K562 (cell line): ENCODE measurements at regions not wholly inside any gene's neighbourhood (a gene's known extent, or its start where the extent isn't known, plus 50 kb on each side); places are given as distances from the start of the nearest gene placed in this dataset.

Source experiments
- ATAC-seq: fragments of 200-7000 bp; cut with Tn5 transposase; 3 replicates; pipeline ENCODE4 v1.9.1; 2020; ENCODE audit warnings: moderate library complexity
- BruUV-seq: library from RNA; stranded (reverse); fragments of 400-500 nt; replicated peaks from 2 replicates; lab custom pipeline; 2021; lab: Mats Ljungman, UMichigan
- CTCF ChIA-PET: fragments of 300-600 bp; formaldehyde crosslinking; extraction: SDS; loops from one replicate; lab custom pipeline; 2021; ENCODE audit warnings: low intra/inter-chr PET ratio; lab: Yijun Ruan, JAX
- POLR2A ChIA-PET: fragments of 300-600, 350-650 bp; sonication (Branson Sonifier 250); formaldehyde crosslinking; extraction: SDS; loops from one replicate; lab custom pipeline; 2021; ENCODE audit warnings: antibody characterized with exemption, inconsistent platforms; lab: Yijun Ruan, JAX
- DNase-seq, 4 experiments: peaks; one replicate each; pipeline versions ENCODE4 v3.0.0 to v3.0.0-alpha.2; 2011 to 2018; ENCODE audit warnings: low spot score in 3 of 4, mixed read lengths in 3 of 4; ENCODE audit errors: extremely low read depth in 1 of 4
- FAIRE-seq: peaks from 2 replicates; lab custom pipeline; 2011; peaks lifted over from hg19 to GRCh38; lab: Jason Lieb, UNC
- H2AFZ ChIP-seq: 2 replicates; pipeline ENCODE4 v1.6.0; 2011; ENCODE audit warnings: low read depth, low read length, control low read depth, inconsistent platforms
- H3K27ac ChIP-seq: fragments of 200-600 bp; 3 replicates; pipeline ENCODE4 v1.8.0; 2011; ENCODE audit warnings: low read depth, mild to moderate bottlenecking, control low read depth, inconsistent platforms, low read length, moderate library complexity, mixed read lengths; ENCODE audit errors: extremely low read depth
- H3K27me3 ChIP-seq, 2 experiments: fragments of 300-600 bp in 1 of 2; 2 replicates in 1 of 2; 3 replicates in 1 of 2; pipeline versions ENCODE4 v1.6.0 to v1.8.0; 2011; ENCODE audit warnings: inconsistent platforms in 2 of 2, low read length in 2 of 2, mild to moderate bottlenecking in 1 of 2, mixed read lengths in 1 of 2, moderate library complexity in 1 of 2; ENCODE audit not compliant: control insufficient read depth in 2 of 2, insufficient read depth in 2 of 2
- H3K36me3 ChIP-seq: fragments of 300-600 bp; 3 replicates; pipeline ENCODE4 v1.8.0; 2011; ENCODE audit warnings: mild to moderate bottlenecking, low read length, inconsistent platforms; ENCODE audit not compliant: control insufficient read depth, insufficient read depth
- H3K4me1 ChIP-seq, 2 experiments: fragments of 200-600 bp in 1 of 2; replicated peaks in 1 of 2; 2 replicates in 1 of 2; 3 replicates in 1 of 2; pipeline versions ENCODE4 v1.5.1 to v1.8.0; 2011; ENCODE audit warnings: inconsistent platforms in 2 of 2, low read length in 2 of 2, mild to moderate bottlenecking in 1 of 2, mixed read lengths in 1 of 2, moderate library complexity in 1 of 2; ENCODE audit not compliant: control insufficient read depth in 2 of 2, insufficient read depth in 2 of 2
- H3K4me2 ChIP-seq: 2 replicates; pipeline ENCODE4 v1.6.1; 2011; ENCODE audit warnings: low read length, control low read depth, inconsistent platforms, mixed read lengths; ENCODE audit not compliant: insufficient read depth
- H3K4me3 ChIP-seq: fragments of 200-600 bp; sonication (generic), shearing (Covaris generic); 2 replicates; pipeline ENCODE4 v1.5.1; 2016; ENCODE audit warnings: control low read depth, inconsistent platforms
- H3K79me2 ChIP-seq: fragments of 200-600 bp; 3 replicates; pipeline ENCODE4 v1.8.0; 2011; ENCODE audit warnings: low read length, inconsistent platforms; ENCODE audit not compliant: control insufficient read depth, insufficient read depth
- H3K9ac ChIP-seq, 2 experiments: 2 replicates each; pipeline versions ENCODE4 v1.6.0 to v1.6.1; 2011; ENCODE audit warnings: low read depth in 2 of 2, low read length in 2 of 2, control low read depth in 1 of 2, inconsistent platforms in 1 of 2, mild to moderate bottlenecking in 1 of 2, mixed read lengths in 1 of 2; ENCODE audit not compliant: insufficient read depth in 1 of 2
- H3K9me1 ChIP-seq: one replicate; pipeline ENCODE4 v1.6.0; 2011; ENCODE audit warnings: inconsistent platforms, mild to moderate bottlenecking, low read length, moderate library complexity; ENCODE audit not compliant: control insufficient read depth, insufficient read depth
- H3K9me3 ChIP-seq: replicated peaks from 2 replicates; pipeline ENCODE4 v1.5.1; 2011; ENCODE audit warnings: low read depth, low read length, inconsistent platforms; ENCODE audit not compliant: control insufficient read depth, insufficient read depth
- H4K20me1 ChIP-seq: replicated peaks from 2 replicates; pipeline ENCODE4 v1.6.1; 2011; ENCODE audit warnings: low read length, inconsistent platforms, mixed read lengths; ENCODE audit not compliant: control insufficient read depth, insufficient read depth
- FOXK2 ChIP-seq, 2 experiments: fragments of 450-650 bp; IDR thresholded peaks in 1 of 2; conservative IDR thresholded peaks in 1 of 2; 2 replicates each; pipeline ENCODE4 v1.6.1; 2016; ENCODE audit warnings: low read depth in 2 of 2, mild to moderate bottlenecking in 1 of 2
- GABPA ChIP-seq: fragments of 200-800 bp; sonication (Bioruptor generic); conservative IDR thresholded peaks from 2 replicates; pipeline ENCODE4 v1.6.1; 2016; ENCODE audit warnings: low read depth, missing genetic modification characterization, missing compliant biosample characterization
- HEY1 ChIP-seq: fragments of 250-450 bp; sonication (Bioruptor Pico); IDR thresholded peaks from 2 replicates; pipeline ENCODE4 v1.5.0; 2020; ENCODE audit warnings: mild to moderate bottlenecking, moderate library complexity, borderline replicate concordance
- KDM2B ChIP-seq: fragments of 250-450 bp; sonication (Bioruptor Pico); IDR thresholded peaks from 2 replicates; pipeline ENCODE4 v1.8.0; 2021; ENCODE audit warnings: mild to moderate bottlenecking, moderate library complexity
- LARP7 ChIP-seq: fragments of 450-650 bp; IDR thresholded peaks from 2 replicates; pipeline ENCODE4 v1.6.1; 2016
- SRSF3 ChIP-seq: fragments of 200-400 bp; formaldehyde crosslinking; IDR thresholded peaks from 2 replicates; pipeline ENCODE4 v1.6.1; 2016; ENCODE audit warnings: mild to moderate bottlenecking, low read length, moderate library complexity; ENCODE audit not compliant: insufficient read depth
- ZBTB5 ChIP-seq: fragments of 450-650 bp; IDR thresholded peaks from 2 replicates; pipeline ENCODE4 v1.6.1; 2017; ENCODE audit warnings: antibody characterized with exemption
- ZNF445 ChIP-seq: fragments of 250-450 bp; sonication (Bioruptor Pico); IDR thresholded peaks from 2 replicates; pipeline ENCODE4 v1.4.0; 2020; ENCODE audit warnings: low read depth, mild to moderate bottlenecking, moderate library complexity
- ZNF780A ChIP-seq: fragments of 250-450 bp; sonication (Bioruptor Pico); IDR thresholded peaks from 2 replicates; pipeline ENCODE4 v1.5.0; 2021; ENCODE audit warnings: mild to moderate bottlenecking
- WGBS: fragments of 100-300 bp; shearing (Covaris generic); methylation state at CpG from one replicate; pipeline ENCODE4 v1.1.6; 2016; ENCODE audit warnings: low coverage, mixed read lengths; ENCODE audit not compliant: insufficient coverage; ENCODE audit errors: missing lambda C conversion rate; 5-methylcytosine and 5-hydroxymethylcytosine counted together
- in situ Hi-C: fragments of 300-500 bp; cut with MboI; formaldehyde crosslinking; loops from 4 replicates; pipeline ENCODE4 v1.15.0; 2018; ENCODE audit warnings: inconsistent platforms, mixed read lengths
- intact Hi-C: fragments of 100-400 bp; cut with micrococcal nuclease; formaldehyde crosslinking; loops from 2 replicates; pipeline ENCODE4 v1.14.2; 2022

- CTCF ChIA-PET, result no interaction called here
- WGBS, result 0% methylated on average over 3 of the region's 3 CpGs
Measured at GRCh38 chr3:35857004-35857403, 217.7 kb downstream of the ARPP21 start.

More at GRCh38 chr3:35857004-35857403, 217.7 kb downstream of the ARPP21 start:
- no peak overlapping the region for H3K27ac ChIP-seq
- H3K9me3 ChIP-seq, result no peaks in the 10 kb centered on the region
- no peak for DNase-seq
- no peaks in the 10 kb centered on the region for H3K9me1 ChIP-seq
- TF ChIP-seq GABPA (tag) (no peak), FOXK2 (conservative IDR thresholded peaks at IDR 0.05 in 1 of 2, IDR thresholded peaks at IDR 0.05 in 1 of 2; ENCODE audit: low read depth in 2 of 2) (no peak), ZNF445 (no peak), ZNF780A (CRISPR knock-in tag) (no peak), ZBTB5 (no peak), KDM2B (CRISPR knock-in tag) (no peak), HEY1 (CRISPR knock-in tag) (no peak), SRSF3 (no peak), LARP7 (no peak)
- H3K9ac ChIP-seq, result no peak overlapping the region
- H3K4me2 ChIP-seq, result no peak overlapping the region
- H3K4me1 ChIP-seq, result no peaks in the 10 kb centered on the region
- ATAC-seq, result no peak
- no peaks in the 10 kb centered on the region for H4K20me1 ChIP-seq
- in situ Hi-C loops (no loop called here), intact Hi-C loops (no loop called here)
- H3K4me3 ChIP-seq, result no peak overlapping the region
- BruUV-seq, result no TSS peak
- H3K36me3 ChIP-seq, result no peaks in the 10 kb centered on the region
- H3K79me2 ChIP-seq, result no peaks in the 10 kb centered on the region
- no peaks in the 10 kb centered on the region for H3K27me3 ChIP-seq
- no peak for FAIRE-seq
- POLR2A ChIA-PET, result no interaction called here
- H2AFZ ChIP-seq, result no peak overlapping the region
